T1000 (cell line): ENCODE measurements at regions not wholly inside any gene's neighbourhood (a gene's known extent, or its start where the extent isn't known, plus 50 kb on each side); places are given as distances from the start of the nearest gene placed in this dataset.
"Not testable (repeated sequence)": the region's sequence is repeated elsewhere in the genome, so short reads cannot be mapped to it uniquely, and the experiment has no call there.

Experiments used
- DNase-seq: peaks from one replicate; lab custom pipeline; 2025; ENCODE audit warnings: mixed read lengths; lab: John Stamatoyannopoulos, UW

GRCh38 chr11:126149759-126150625 is 61.5 kb downstream of the RPUSD4 start:
- no peak for DNase-seq

- DNase-seq = no peak
Measured at GRCh38 chr11:126148317-126148716, 63.1 kb downstream of the RPUSD4 start.

- no peak for DNase-seq
Measured at GRCh38 chr11:126147208-126148111, 64.0 kb downstream of the RPUSD4 start.

- no peak for DNase-seq
Measured at GRCh38 chr11:126146454-126147192, 64.8 kb downstream of the RPUSD4 start.

- no peak for DNase-seq
Measured at GRCh38 chr11:126145954-126146353, 65.5 kb downstream of the RPUSD4 start.

- not testable (repeated sequence) for DNase-seq
Measured at GRCh38 chr11:126143491-126143890, 68.0 kb downstream of the RPUSD4 start.

- no peak for DNase-seq
Measured at GRCh38 chr11:126140926-126141280, 70.5 kb downstream of the RPUSD4 start.

GRCh38 chr11:126140201-126140925 is 71.1 kb downstream of the RPUSD4 start:
- no peak for DNase-seq

- no peak for DNase-seq
Measured at GRCh38 chr11:126139111-126140091, 72.0 kb downstream of the RPUSD4 start.

- DNase-seq = no peak
Measured at GRCh38 chr11:126138636-126139035, 72.8 kb downstream of the RPUSD4 start.

- DNase-seq = no peak
Measured at GRCh38 chr11:126137136-126137535, 74.3 kb downstream of the RPUSD4 start.

- DNase-seq = no peak
Measured at GRCh38 chr11:126136507-126136906, 73.8 kb upstream of the CDON start.

GRCh38 chr11:126135235-126136176 is 72.8 kb upstream of the CDON start:
- DNase-seq = no peak

- no peak for DNase-seq
Measured at GRCh38 chr11:126134461-126135155, 71.9 kb upstream of the CDON start.

- DNase-seq = no peak
Measured at GRCh38 chr11:126133901-126134300, 71.2 kb upstream of the CDON start.

- DNase-seq = no peak
Measured at GRCh38 chr11:126132319-126132718, 69.7 kb upstream of the CDON start.

- DNase-seq = not testable (repeated sequence)
Measured at GRCh38 chr11:126130781-126131180, 68.1 kb upstream of the CDON start.
